Stomach (tissue), 8 donors: ENCODE measurements at regions not wholly inside any gene's neighbourhood (a gene's known extent, or its start where the extent isn't known, plus 50 kb on each side); places are given as distances from the start of the nearest gene placed in this dataset.

Experiments
- DNase-seq, 2 donors: peaks; one replicate each; pipeline versions ENCODE4 v3.0.0 to v3.0.0-alpha.2; 2013 to 2019
- H3K27ac ChIP-seq, 5 donors: fragments of 200-600 bp in 4 of 5; sonication (generic) in 4 of 5; one replicate each; pipeline ENCODE4 v1.5.1; 2013 to 2019; ENCODE audit warnings: mild to moderate bottlenecking in 1 of 5, moderate library complexity in 1 of 5
- H3K27me3 ChIP-seq, 3 donors: fragments of 200-600 bp; sonication (generic); one replicate each; pipeline ENCODE4 v1.5.1; 2017 to 2019; ENCODE audit warnings: mixed run types in 1 of 3
- H3K36me3 ChIP-seq, 4 donors: fragments of 200-600 bp; sonication (generic); 1 replicate in 3 of 4; 2 replicates in 1 of 4; pipeline ENCODE4 v1.5.1; 2016 to 2019
- H3K4me1 ChIP-seq, 4 donors: fragments of 200-600 bp; sonication (generic); one replicate each; pipeline ENCODE4 v1.5.1; 2016 to 2019
- H3K4me3 ChIP-seq, 4 donors: fragments of 200-600 bp; sonication (generic) in 3 of 4; one replicate each; pipeline ENCODE4 v1.5.1; 2016 to 2019; ENCODE audit warnings: mild to moderate bottlenecking in 1 of 4
- H3K9me3 ChIP-seq, 4 donors: fragments of 200-600 bp; sonication (generic); one replicate each; pipeline ENCODE4 v1.5.1; 2016 to 2019
- CTCF ChIP-seq, 7 experiments: fragments of 450-650 bp in 4 of 7; fragments of 200-600 bp in 3 of 7; sonication (generic) in 3 of 7; IDR thresholded peaks; one replicate each; pipeline ENCODE4 v1.5.1; 2016 to 2019; ENCODE audit warnings: antibody characterized with exemption in 7 of 7, control low read depth in 2 of 7, mild to moderate bottlenecking in 1 of 7
- EP300 ChIP-seq: sonication (generic); formaldehyde crosslinking; IDR thresholded peaks from one replicate; pipeline ENCODE4 v1.6.1; 2017; ENCODE audit warnings: antibody characterized with exemption
- POLR2A ChIP-seq, 4 donors: fragments of 450-650 bp; IDR thresholded peaks; one replicate each; pipeline ENCODE4 v1.6.1; 2016; ENCODE audit warnings: antibody characterized with exemption in 4 of 4, control low read depth in 2 of 4, mild to moderate bottlenecking in 1 of 4, moderate library complexity in 1 of 4
- POLR2AphosphoS5 ChIP-seq, 3 donors: sonication (generic); formaldehyde crosslinking; IDR thresholded peaks; one replicate each; pipeline ENCODE4 v1.6.1; 2016; ENCODE audit warnings: antibody characterized with exemption in 3 of 3
- WGBS, 5 donors: extraction: QIAGEN DNeasy Blood & Tissue Kit in 3 of 5; methylation state at CpG; one replicate each; pipeline versions ENCODE4 v1.1.5 to v1.1.7; 2013 to 2018; 5-methylcytosine and 5-hydroxymethylcytosine counted together
- intact Hi-C: fragments of 100-400 bp; cut with DNase I; formaldehyde crosslinking; loops from one replicate; pipeline ENCODE4 v1.15.1; 2023; ENCODE audit warnings: low total_unique reads
- donor health status: healthy with polysubstance abuse.
- donor health status: Bipolar disorder and iron deficiency.
- donor health status: healthy.

DNA sequence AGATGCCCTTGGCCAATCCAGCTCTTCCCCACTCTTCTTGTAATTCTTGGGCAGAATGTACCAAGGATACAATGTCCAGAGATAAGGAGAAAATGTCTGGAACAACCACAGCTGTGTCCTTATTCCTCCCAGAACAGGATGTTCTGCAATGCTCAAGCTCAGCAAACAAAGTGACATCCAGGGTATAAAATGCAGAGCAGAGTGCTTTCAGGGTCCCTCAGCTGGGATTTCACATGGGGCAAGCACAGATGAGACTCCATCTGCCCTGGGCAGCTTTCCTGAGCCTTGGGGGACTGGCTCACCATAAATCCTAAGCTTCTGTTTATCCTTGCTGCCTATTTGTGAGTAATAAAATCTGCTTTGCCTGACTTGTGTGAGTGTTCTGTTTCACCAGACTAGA lies 127.4 kb downstream of the VAPA start:
- intact Hi-C loops = no loop called here
- Histone ChIP-seq H3K4me1 (peaks cover 0 to 56% (median 15%) of the 10 kb centered on the region in 4 donors), H3K27me3 (no peaks in the 10 kb centered on the region), H3K27ac (peak overlapping the region in 4 of 5 donors; percentile 79 to 85 (median 84)), H3K4me3 (no peak overlapping the region), H3K9me3 (peaks cover 10 to 20% (median 16%) of the 10 kb centered on the region in 4 donors), H3K36me3 (no peaks in the 10 kb centered on the region)
- TF ChIP-seq POLR2A (IDR thresholded peaks at IDR 0.05) (no peak), EP300 (peak; percentile 98), POLR2AphosphoS5 (IDR thresholded peaks at IDR 0.05) (peak; percentile 91 to 99 (median 95)), CTCF (IDR thresholded peaks at IDR 0.05) (no peak)
- no peak for DNase-seq

DNA sequence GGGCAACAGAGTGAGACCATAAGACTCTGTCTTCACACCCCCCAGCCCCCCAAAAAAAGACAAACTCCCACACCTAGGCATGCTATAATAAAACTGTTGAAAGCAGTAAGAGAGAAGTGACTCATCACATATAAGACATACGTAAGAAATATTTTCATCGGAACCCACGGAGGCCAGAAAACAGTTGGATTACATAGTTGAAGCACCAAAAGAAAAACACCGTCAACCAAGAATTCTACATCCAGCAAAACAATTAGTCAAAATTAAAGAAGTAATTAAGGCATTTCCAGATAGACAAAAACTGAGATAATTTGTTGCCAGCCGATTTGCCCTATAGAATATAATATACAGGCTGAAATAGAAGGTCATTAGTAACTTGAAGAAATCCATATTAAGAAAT lies 128.7 kb downstream of the VAPA start:
- H3K27ac ChIP-seq = peak overlapping the region in 4 of 5 donors; percentile 61 to 85 (median 84)
- 91 to 96% (median 92%) methylated on average over 5 of the region's 5 CpGs for WGBS, 5 donors
- H3K9me3 ChIP-seq = peaks cover 10 to 20% (median 16%) of the 10 kb centered on the region in 4 donors

DNA sequence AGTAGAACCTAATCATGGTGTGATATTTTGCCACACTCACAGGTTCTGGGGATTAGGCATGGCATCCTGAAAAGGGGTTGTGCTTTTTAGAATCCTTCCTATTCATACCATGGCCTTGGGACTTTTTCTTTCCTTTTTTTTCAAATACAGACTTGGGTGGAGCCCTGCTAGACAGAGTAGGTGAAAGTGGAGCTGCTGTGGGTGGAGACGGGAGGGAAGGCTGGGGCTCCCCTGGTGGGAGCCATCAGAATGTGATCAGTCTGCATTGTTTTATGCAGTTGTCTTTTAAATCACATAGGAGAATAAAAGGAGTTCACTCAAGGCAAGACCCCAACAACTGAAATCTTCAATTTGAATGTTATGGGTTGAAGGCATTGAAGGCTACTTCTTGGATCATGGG lies 130.2 kb downstream of the VAPA start:
- Histone ChIP-seq H3K4me1 (peaks cover 0 to 46% (median 11%) of the 10 kb centered on the region in 4 donors), H3K4me3 (no peak overlapping the region), H3K9me3 (peaks cover 10 to 20% (median 16%) of the 10 kb centered on the region in 4 donors), H3K27me3 (no peaks in the 10 kb centered on the region), H3K27ac (peak overlapping the region in 3 of 5 donors; percentile 74 to 87 (median 79)), H3K36me3 (no peaks in the 10 kb centered on the region)
- intact Hi-C loops = no loop called here
- WGBS, 5 donors = 74 to 92% (median 81%) methylated on average over 1 of the region's 1 CpG
- DNase-seq = no peak
- TF ChIP-seq EP300 (no peak), CTCF (IDR thresholded peaks at IDR 0.05) (no peak), POLR2A (IDR thresholded peaks at IDR 0.05) (no peak), POLR2AphosphoS5 (IDR thresholded peaks at IDR 0.05) (no peak)

More for the DNA sequence above, 128.7 kb downstream of the VAPA start:
- TF ChIP-seq POLR2A (IDR thresholded peaks at IDR 0.05) (no peak), CTCF (IDR thresholded peaks at IDR 0.05) (no peak), EP300 (no peak), POLR2AphosphoS5 (IDR thresholded peaks at IDR 0.05) (no peak)
- Histone ChIP-seq H3K27me3 (no peaks in the 10 kb centered on the region), H3K36me3 (no peaks in the 10 kb centered on the region), H3K4me1 (peaks cover 0 to 53% (median 13%) of the 10 kb centered on the region in 4 donors), H3K4me3 (no peak overlapping the region)
- intact Hi-C loops = no loop called here
- no peak for DNase-seq

GRCh38 chr18:10045296-10045891 lies 131.6 kb downstream of the VAPA start:
- intact Hi-C loops = no loop called here
- WGBS, 5 donors = 91 to 98% (median 94%) methylated on average over 23 of the region's 23 CpGs
- no peaks in the 10 kb centered on the region for H3K36me3 ChIP-seq
- no peak overlapping the region for H3K4me3 ChIP-seq
- no peak for TF ChIP-seq POLR2A (IDR thresholded peaks at IDR 0.05)
- H3K27me3 ChIP-seq = no peaks in the 10 kb centered on the region
- H3K9me3 ChIP-seq = peaks cover 10 to 20% (median 16%) of the 10 kb centered on the region in 4 donors
- H3K4me1 ChIP-seq = peaks cover 3 to 44% (median 6%) of the 10 kb centered on the region in 4 donors
- DNase-seq = no peak
- H3K27ac ChIP-seq = peak overlapping the region in 4 of 5 donors; percentile 64 to 87 (median 76)

GRCh38 chr18:10046178-10046807 lies 132.5 kb downstream of the VAPA start:
- H3K4me1 ChIP-seq = peaks cover 0 to 42% (median 3%) of the 10 kb centered on the region in 4 donors
- peak in 1 of 2 donors; percentile 7 for DNase-seq
- H3K36me3 ChIP-seq = no peaks in the 10 kb centered on the region
- H3K9me3 ChIP-seq = peaks cover 10 to 20% (median 16%) of the 10 kb centered on the region in 4 donors
- H3K4me3 ChIP-seq = no peak overlapping the region
- H3K27ac ChIP-seq = peak overlapping the region; percentile 42 to 87 (median 74)
- intact Hi-C loops = no loop called here
- H3K27me3 ChIP-seq = no peaks in the 10 kb centered on the region
- 85 to 94% (median 93%) methylated on average over 13 of the region's 13 CpGs for WGBS, 5 donors
- TF ChIP-seq POLR2AphosphoS5 (IDR thresholded peaks at IDR 0.05) (no peak), EP300 (no peak), POLR2A (IDR thresholded peaks at IDR 0.05) (no peak), CTCF (IDR thresholded peaks at IDR 0.05) (no peak)
